NK-92 treated with Interleukin-12 subunit alpha and Interleukin-12 subunit beta, amount 100 ng/mL, for 24 hours (cell line): ENCODE measurements at regions not wholly inside any gene's neighbourhood (a gene's known extent, or its start where the extent isn't known, plus 50 kb on each side); places are given as distances from the start of the nearest gene placed in this dataset.
"Not testable (repeated sequence)": the region's sequence is repeated elsewhere in the genome, so short reads cannot be mapped to it uniquely, and the experiment has no call there.

ENCODE experiments used
- DNase-seq: peaks from one replicate; lab custom pipeline; 2025; lab: John Stamatoyannopoulos, UW

DNA sequence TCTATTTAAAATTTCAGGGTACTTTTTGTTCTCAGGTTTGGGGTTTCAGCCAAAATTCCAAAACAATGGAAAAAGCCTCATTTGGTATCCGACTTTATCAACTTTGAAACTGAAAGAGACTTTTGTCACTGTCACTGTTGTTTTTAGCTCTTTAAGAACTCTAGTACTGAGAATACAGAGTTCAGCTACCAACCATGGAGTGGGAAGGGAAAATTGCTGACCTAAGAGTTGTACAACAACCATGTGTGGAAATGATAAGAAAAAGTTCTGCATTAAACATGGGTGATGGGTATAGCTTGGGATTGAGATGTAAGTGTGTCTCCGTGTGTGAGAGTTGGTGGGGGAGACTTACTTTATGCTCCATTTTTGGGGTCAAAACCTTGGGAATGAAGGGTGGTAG, 206.6 kb upstream of the LRATD1 start:
- DNase-seq, result no peak

GRCh38 chr2:14428056-14428455, 204.5 kb upstream of the LRATD1 start:
- no peak for DNase-seq

- DNase-seq, result no peak
These were observed 198.5 kb upstream of the LRATD1 start for GRCh38 chr2:14433946-14434495.

DNA sequence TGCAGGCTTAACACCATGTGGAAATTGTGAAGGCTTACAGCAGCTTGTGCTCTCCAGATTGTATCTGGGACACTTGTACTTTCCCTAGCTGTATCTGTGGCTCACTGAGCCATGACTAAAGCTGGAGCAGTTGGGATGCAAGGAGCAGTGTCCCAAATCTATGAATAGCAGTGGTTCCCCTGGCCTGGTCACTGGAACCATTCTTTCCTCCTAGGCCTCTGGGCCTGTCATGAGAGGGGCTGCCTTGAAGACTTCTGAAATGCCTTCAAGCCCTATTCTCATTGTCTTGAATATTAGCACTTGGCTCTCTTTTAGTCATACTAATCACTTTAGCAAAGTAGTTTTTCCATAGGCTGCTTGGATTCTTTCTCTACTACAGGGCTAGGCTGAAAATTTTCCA, 186.8 kb upstream of the LRATD1 start:
- no peak for DNase-seq

- no peak for DNase-seq
These were observed 184.2 kb upstream of the LRATD1 start for GRCh38 chr2:14448340-14448739.

DNA sequence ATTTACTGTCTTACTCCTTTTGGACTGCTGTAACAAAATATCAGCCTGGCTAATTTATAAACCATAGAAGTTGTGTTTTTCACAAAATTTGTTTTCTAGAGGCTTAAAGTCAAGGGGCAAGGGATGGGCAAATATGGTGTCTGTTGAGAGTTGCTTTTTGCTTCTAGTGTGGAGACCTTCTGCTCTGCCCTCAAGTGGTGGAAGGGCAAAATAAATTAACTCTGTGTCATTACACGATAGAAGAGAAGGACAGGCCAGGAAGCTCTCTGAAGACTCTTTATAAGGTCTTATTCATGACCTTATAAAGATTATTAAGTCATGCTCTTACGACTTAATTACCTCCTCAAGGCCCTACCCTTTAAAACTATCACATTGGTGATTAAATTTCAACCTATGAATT, 181.2 kb upstream of the LRATD1 start:
- no peak for DNase-seq

DNA sequence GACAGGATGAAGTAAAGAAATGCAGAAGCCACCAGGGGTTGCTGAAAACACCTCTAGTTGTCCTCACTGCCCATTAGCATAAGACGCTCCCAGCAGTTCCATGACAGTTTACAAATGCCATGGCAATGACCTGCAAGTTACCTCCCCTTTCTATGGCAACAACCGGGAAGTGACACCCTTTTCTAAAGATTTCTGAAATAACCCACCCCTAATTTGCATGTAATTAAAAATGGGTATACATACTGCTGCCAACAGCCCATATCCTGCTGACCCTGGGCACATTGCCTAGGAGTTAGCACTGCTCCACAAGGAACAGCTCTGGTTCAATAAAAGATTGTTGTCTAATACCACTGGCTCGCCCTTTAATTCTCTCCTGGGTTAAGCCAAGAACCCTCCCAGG, 178.3 kb upstream of the LRATD1 start:
- DNase-seq, result no peak

- no peak for DNase-seq
These were observed 172.7 kb upstream of the LRATD1 start for GRCh38 chr2:14459786-14460325.

- DNase-seq, result no peak
These were observed 156.5 kb upstream of the LRATD1 start for GRCh38 chr2:14475994-14476393.

- no peak for DNase-seq
These were observed 153.0 kb upstream of the LRATD1 start for GRCh38 chr2:14479486-14479885.

DNA sequence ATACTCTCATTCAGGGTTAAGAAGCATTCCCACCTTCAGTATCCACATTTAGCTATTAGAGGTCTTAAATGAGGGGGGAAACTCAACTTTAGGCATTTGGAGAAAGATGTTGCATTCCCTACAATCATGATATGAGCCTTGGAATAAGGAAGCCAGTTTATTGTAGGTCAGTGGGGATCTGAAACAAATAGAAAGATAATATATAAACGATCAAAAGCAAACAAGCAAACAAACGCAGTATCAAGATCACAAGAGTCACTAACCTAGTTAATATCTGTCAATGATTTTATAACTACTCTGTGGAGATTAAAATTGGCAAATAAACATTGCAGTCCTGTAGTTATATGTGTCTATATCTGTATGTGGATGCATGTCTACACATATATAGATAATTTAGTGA, 152.4 kb upstream of the LRATD1 start:
- DNase-seq, result no peak

DNA sequence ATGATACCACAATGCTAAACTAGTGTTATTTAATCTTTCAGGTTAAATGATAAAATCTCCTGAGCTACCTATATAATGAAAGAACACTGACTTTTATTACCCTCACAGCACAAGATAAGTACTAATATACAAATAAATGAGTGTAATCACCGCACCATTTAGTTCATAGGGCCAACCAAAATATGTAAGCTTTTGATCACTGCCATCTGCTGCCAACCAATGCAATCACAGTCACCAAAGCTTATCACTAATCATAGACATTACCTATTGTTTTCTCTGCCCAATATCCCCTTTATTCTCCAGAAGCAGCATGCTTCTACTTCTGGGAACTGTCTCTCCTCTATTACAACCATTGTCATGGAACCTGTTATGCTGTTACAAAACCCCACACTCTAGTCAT, 151.6 kb upstream of the LRATD1 start:
- no peak for DNase-seq

DNA sequence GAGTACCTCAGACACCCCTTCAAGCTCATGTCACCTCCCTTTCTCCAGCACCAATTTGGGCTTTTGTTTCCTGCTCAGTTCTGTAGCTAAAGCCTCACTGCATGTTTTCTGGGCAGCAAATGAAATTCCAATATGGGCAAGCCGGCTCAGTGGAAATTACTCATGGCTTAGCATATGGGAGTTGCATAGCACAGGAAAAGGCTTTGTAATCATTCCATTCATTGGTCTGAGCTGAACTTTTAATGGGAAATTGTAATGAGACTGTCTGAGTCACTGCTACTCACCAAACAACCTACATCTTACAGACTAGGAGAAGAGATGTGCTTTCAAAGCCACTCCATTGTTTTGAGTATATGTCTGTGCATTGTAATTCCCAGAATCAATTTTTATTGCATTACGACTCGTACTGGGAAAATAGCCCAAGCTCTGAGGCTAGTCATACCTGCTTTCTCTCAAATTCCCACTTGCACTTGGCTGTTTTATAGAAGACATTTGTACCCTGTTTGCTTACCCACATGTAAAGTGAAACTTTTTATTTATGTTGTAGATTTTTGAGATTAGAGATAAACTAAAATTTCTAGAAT, 139.5 kb upstream of the LRATD1 start:
- DNase-seq, result no peak

DNA sequence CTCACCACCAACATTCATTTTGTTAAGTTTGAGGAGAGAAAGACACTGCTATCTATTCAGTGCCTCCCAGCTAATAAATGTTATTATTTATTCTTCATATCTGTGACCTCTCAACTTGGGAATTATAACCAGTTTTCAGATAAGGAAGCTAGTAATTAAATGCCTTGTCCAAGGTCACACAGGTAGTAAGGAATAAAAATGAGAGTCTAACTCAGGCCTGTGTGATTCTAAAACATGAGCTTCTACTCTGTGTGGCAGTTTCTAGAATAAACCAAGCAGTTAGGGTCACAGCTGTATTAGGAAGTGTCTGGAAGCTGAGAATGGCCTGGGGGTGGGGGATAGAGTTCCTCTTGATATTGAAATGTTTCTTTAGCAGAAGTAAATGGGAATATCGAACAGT, 137.8 kb upstream of the LRATD1 start:
- no peak for DNase-seq

DNA sequence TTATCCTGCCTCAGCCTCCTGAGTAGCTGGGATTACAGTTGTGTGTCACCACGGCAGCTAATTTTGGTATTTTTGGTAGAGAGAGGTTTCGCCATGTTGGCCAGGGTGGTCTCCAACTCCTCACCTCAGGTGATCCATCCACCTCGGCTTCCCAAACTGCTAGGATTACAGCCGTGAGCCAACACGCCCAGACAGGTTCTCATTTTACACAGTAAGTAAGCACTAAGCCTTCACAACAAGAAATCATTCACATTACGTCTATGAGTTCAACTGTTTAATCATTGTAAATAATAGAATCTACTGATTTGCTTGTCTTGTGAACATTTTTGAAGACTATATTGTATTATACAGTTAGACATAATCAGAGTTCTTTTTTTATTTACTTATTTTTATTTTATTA, 131.5 kb upstream of the LRATD1 start:
- no peak for DNase-seq

DNA sequence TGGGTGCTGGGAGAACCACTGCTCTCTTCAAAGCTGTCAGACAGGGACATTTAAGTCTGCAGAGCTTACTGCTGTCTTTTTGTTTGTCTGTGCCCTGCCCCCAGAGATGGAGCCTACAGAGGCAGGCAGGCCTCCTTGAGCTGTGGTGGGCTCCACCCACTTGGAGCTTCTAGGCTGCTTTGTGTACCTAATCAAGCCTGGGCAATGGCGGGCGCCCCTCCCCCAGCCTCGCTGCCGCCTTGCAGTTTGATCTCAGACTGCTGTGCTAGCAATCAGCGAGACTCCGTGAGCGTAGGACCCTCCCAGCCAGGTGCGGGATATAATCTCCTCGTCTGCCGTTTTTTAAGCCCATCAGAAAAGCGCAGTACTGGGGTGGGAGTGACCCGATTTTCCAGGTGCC, 125.6 kb upstream of the LRATD1 start:
- DNase-seq, result not testable (repeated sequence)

GRCh38 chr2:14511541-14511940, 121.0 kb upstream of the LRATD1 start:
- no peak for DNase-seq

DNA sequence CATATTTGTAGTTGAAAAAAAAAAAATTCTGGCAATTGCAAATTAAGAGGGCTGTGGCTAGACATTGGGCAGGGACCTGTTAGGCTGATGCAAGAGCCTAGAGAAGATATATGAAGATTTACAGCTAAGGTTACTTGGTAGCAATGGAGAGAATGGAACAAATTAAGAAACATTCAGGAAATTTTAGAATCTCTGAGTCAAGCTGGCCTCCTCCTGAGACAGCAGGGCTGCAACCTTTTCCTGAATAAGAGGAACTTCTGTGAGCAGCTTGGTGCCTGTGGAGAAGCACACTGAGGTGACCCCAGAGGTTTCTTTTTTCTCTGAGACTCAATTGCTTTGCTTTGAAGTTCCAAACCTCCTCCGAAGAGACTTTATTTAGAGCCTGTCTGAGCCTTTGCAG, 118.6 kb upstream of the LRATD1 start:
- DNase-seq, result no peak

GRCh38 chr2:14516844-14517243, 115.7 kb upstream of the LRATD1 start:
- no peak for DNase-seq

DNA sequence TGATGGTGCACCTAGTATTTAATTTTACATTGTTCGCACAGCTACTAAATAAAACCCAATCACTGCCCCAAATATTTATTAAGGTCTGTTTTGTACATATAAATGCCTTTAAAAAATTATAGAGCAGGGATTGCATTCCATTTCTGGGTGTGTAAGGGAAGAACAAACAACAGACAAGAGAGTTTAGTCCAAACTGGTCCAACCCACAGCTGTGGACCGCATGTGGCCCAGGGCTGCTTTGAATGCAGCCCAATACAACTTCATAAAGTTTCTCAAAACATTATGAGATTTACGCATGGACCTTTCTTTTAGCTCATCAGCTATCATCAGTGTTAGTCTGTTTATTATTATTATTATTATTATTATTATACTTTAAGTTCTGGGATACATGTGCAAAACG, 114.8 kb upstream of the LRATD1 start:
- DNase-seq, result no peak

DNA sequence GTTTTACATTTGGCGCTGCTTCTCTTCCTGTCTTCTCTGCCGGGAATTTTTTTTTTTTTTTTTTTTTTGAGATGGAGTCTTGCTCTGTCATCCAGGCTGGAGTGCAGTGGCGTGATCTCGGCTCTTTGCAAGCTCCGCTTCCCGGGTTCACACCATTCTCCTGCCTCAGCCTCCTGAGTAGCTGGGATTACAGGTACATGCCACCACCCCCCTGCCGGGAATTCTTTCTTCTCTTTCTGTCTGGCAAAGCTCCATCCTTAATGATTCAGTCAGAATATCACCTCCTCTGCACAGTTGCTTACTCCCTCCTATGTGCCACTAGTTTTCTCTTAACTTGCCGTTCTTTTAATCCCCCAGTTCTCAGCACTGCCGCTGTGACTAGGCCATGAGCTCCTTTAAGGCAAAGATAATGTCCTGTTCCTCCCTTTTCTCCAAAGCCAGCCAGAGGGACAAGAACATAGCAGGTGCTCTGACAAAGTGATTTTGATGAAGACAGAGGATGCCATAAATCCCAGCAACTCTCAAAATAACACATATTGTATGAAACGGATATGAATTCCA, 112.1 kb upstream of the LRATD1 start:
- DNase-seq, result no peak

DNA sequence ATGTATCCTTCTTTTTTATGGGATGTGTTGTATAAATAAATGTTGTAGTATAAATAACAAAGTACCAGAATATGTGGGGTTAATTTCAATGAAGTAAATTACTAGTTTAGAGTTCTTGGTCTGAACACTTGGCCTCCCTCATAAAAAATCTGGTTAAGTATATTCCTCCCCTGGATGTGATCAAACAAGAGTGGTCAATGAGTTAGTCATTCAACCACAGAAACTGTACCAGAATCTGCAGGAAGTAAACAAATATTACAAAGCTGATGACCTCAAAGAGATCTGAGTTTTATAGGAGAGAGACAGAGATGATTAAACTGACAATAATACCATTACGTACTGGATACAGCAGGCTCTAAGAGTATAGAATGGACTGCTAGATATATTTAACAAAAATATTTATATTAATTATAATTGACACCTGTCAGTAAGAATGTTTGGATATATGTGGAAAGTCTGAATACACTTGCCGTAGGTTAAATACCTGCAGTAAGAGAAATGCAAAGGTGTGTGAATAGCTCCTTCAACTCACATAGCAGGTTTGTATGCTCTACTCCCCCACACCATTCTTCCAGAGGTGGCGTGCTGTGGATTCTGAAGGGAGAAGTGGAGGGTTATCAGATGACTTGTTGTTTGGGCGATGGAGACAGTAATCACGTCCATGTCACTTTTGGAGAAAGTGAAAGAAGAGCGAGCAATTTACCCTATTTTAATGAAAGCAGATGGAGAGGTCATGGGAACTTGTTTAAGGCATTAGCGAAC, 108.3 kb upstream of the LRATD1 start:
- no peak for DNase-seq

- no peak for DNase-seq
These were observed 107.8 kb upstream of the LRATD1 start for GRCh38 chr2:14524803-14525080.
